Panc1 (cell line): ENCODE measurements at regions not wholly inside any gene's neighbourhood (a gene's known extent, or its start where the extent isn't known, plus 50 kb on each side); places are given as distances from the start of the nearest gene placed in this dataset.

Source experiments
- ATAC-seq: fragments of 200-7000 bp; cut with Tn5 transposase; 2 replicates; pipeline ENCODE4 v1.9.1; 2020; ENCODE audit warnings: mild to moderate bottlenecking, moderate library complexity
- BruUV-seq: library from RNA; stranded (reverse); fragments of 400-500 nt; replicated peaks from 2 replicates; lab custom pipeline; 2021; lab: Mats Ljungman, UMichigan
- CTCF ChIA-PET: fragments of 300-600 bp; sonication (Branson Sonifier 250); formaldehyde crosslinking; loops from one replicate; lab custom pipeline; 2022; ENCODE audit warnings: antibody characterized with exemption; lab: Charles Lee
- POLR2A ChIA-PET: fragments of 300-600 bp; sonication (Branson Sonifier 250); formaldehyde crosslinking; loops from one replicate; lab custom pipeline; 2022; ENCODE audit warnings: antibody characterized with exemption; lab: Charles Lee
- DNase-seq: peaks from one replicate; pipeline ENCODE4 v3.0.0-alpha.2; 2010; ENCODE audit warnings: low read depth, low spot score
- H3K27ac ChIP-seq: 2 replicates; pipeline ENCODE4 v1.5.1; 2011; ENCODE audit warnings: mild to moderate bottlenecking, low read length, inconsistent platforms
- H3K27me3 ChIP-seq: fragments of 200-500 bp; sonication (Bioruptor generic); 2 replicates; pipeline ENCODE4 v1.6.0; 2014; ENCODE audit warnings: low read length, inconsistent platforms; ENCODE audit not compliant: control insufficient read depth, insufficient read depth
- H3K36me3 ChIP-seq: fragments of 200-500 bp; sonication (Bioruptor generic); 2 replicates; pipeline ENCODE4 v1.5.1; 2014; ENCODE audit warnings: inconsistent platforms, mild to moderate bottlenecking, low read length, moderate library complexity; ENCODE audit not compliant: control insufficient read depth, insufficient read depth
- H3K4me1 ChIP-seq: 2 replicates; pipeline ENCODE4 v1.5.1; 2011; ENCODE audit warnings: inconsistent platforms, mild to moderate bottlenecking, low read length, moderate library complexity; ENCODE audit not compliant: control insufficient read depth, insufficient read depth
- H3K4me3 ChIP-seq, 2 experiments: 2 replicates each; pipeline ENCODE4 v1.5.1; 2011 to 2012; ENCODE audit warnings: low read depth in 2 of 2, low read length in 2 of 2, mild to moderate bottlenecking in 2 of 2, inconsistent platforms in 1 of 2, moderate library complexity in 1 of 2
- H3K9me3 ChIP-seq: fragments of 200-500 bp; sonication (Bioruptor generic); 2 replicates; pipeline ENCODE4 v1.5.1; 2014; ENCODE audit warnings: low read depth, mild to moderate bottlenecking, inconsistent platforms, low read length, moderate library complexity; ENCODE audit not compliant: control insufficient read depth, insufficient read depth
- CTCF ChIP-seq: fragments of 450-650 bp; IDR thresholded peaks from 2 replicates; pipeline ENCODE4 v1.5.1; 2017; ENCODE audit warnings: mild to moderate bottlenecking
- POLR2AphosphoS5 ChIP-seq: IDR thresholded peaks from 2 replicates; pipeline ENCODE4 v1.6.1; 2012; ENCODE audit warnings: mild to moderate bottlenecking, low read depth, low read length, moderate library complexity
- REST ChIP-seq, 2 experiments: IDR thresholded peaks; 2 replicates each; pipeline ENCODE4 v1.6.1; 2011 to 2012; ENCODE audit warnings: low read depth in 2 of 2, control low read depth in 1 of 2, low read length in 1 of 2, mild to moderate bottlenecking in 1 of 2, moderate library complexity in 1 of 2; ENCODE audit not compliant: insufficient read depth in 1 of 2
- SIN3A ChIP-seq: IDR thresholded peaks from 2 replicates; pipeline ENCODE4 v1.6.1; 2012; ENCODE audit warnings: low read depth, mild to moderate bottlenecking, low read length, moderate library complexity, borderline replicate concordance; ENCODE audit not compliant: insufficient read depth
- TCF7L2 ChIP-seq: IDR thresholded peaks from 2 replicates; pipeline ENCODE4 v1.6.1; 2011; ENCODE audit warnings: mild to moderate bottlenecking, low read depth, low read length, inconsistent platforms
- in situ Hi-C: cut with HindIII; loops from 2 replicates; pipeline ENCODE4 v1.10.0; 2016; ENCODE audit warnings: low sequenced_read_pairs, low pct_unique_long_range_greater_than_20kb
- intact Hi-C: fragments of 100-400 bp; cut with micrococcal nuclease; formaldehyde crosslinking; loops from one replicate; pipeline ENCODE4 v1.10.0; 2022; ENCODE audit not compliant: unreplicated experiment

DNA sequence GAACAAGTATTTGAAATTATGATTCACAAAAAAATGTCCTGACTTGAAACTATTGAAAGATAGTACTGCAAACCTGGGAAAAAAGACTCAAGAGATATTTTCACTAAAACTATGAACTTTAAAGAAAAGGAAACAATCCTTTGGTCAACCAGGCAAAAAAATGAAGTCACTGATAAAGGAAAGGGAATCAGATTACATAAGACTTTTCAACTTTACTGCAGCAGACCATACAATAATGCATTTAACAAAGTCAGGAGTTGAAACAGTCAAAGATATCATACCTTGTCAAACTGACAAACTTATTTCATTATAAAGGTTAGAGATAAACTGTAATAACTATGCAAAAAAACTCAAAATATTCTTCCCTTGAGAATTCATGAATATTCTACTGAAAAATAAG is 361.6 kb downstream of the DLEU7 start:
- no peak for ATAC-seq
- Histone ChIP-seq H3K9me3 (no peaks in the 10 kb centered on the region), H3K36me3 (no peaks in the 10 kb centered on the region; the same call in 1 of the 2 replicates), H3K4me1 (peaks cover 14% of the 10 kb centered on the region), H3K4me3 (no peak overlapping the region), H3K27ac (no peak overlapping the region), H3K27me3 (no peaks in the 10 kb centered on the region)
- intact Hi-C loops (no loop called here), in situ Hi-C loops (no loop called here)
- CTCF ChIA-PET, result no interaction called here
- POLR2A ChIA-PET, result no interaction called here
- TF ChIP-seq REST (IDR thresholded peaks at IDR 0.05; ENCODE audit: insufficient read depth in 1 of 2, low read depth in 2 of 2, low read length in 1 of 2), result no peak
- no peak for TF ChIP-seq SIN3A
- DNase-seq, result no peak
- BruUV-seq, result no TSS peak

GRCh38 chr13:50483416-50483815 is 360.1 kb downstream of the DLEU7 start:
- ChIA-PET CTCF (no interaction called here), POLR2A (no interaction called here)
- intact Hi-C loops (no loop called here), in situ Hi-C loops (no loop called here)
- H3K27me3 ChIP-seq, result no peaks in the 10 kb centered on the region
- H3K36me3 ChIP-seq, result no peaks in the 10 kb centered on the region; the same call in 1 of the 2 replicates
- H3K27ac ChIP-seq, result no peak overlapping the region; the same call in 1 of the 2 replicates
- ATAC-seq (no peak), DNase-seq (no peak)
- no peaks in the 10 kb centered on the region for H3K9me3 ChIP-seq
- no peak for TF ChIP-seq REST (IDR thresholded peaks at IDR 0.05; ENCODE audit: insufficient read depth in 1 of 2, low read depth in 2 of 2, low read length in 1 of 2)
- TF ChIP-seq SIN3A, result no peak
- no peak for TF ChIP-seq TCF7L2
- no peak for TF ChIP-seq CTCF
- no peak for TF ChIP-seq POLR2AphosphoS5
- BruUV-seq, result no TSS peak
- no peak overlapping the region for H3K4me3 ChIP-seq
- peaks cover 14% of the 10 kb centered on the region for H3K4me1 ChIP-seq
